Heart left ventricle (tissue), 13 donors: ENCODE measurements at regions not wholly inside any gene's neighbourhood (a gene's known extent, or its start where the extent isn't known, plus 50 kb on each side); places are given as distances from the start of the nearest gene placed in this dataset.

Source experiments
- POLR2A ChIP-seq, 2 donors: fragments of 450-650 bp; IDR thresholded peaks; one replicate each; pipeline ENCODE4 v1.6.1; 2017; ENCODE audit warnings: antibody characterized with exemption in 2 of 2, mild to moderate bottlenecking in 2 of 2, moderate library complexity in 2 of 2
- TF ChIP-seq, protein P1 (sequence below), 12 donors: fragments of 200-600 bp; sonication (generic) in 4 of 12; IDR thresholded peaks; one replicate each; pipeline versions ENCODE4 v1.5.0 to v1.8.0; 2018 to 2022; ENCODE audit warnings: antibody characterized with exemption in 12 of 12, mild to moderate bottlenecking in 5 of 12
- donor health status: ischemic (EF 13 %, LVEDD 7.1; RV severe dilation, severe dysfunction).
- donor health status: DM: no; HTN: yes; CAD: no.
- donor health status: DM: no; HTN: no; CAD: no.
- donor health status: ischemic (EF 25% LVEDD 6.9; RV normal size, moderate dysfunction).
- donor health status: ischemic (EF 25% LVEDD 5.7; RV mildly dilated, moderate dysfunction).
- donor health status: ischemic (EF 35%, LVEDD 5.7; RV mildly dilated, moderate dysfunction).
- donor health status: nonischemic (EF 11% LVEDD 7.7; RV severe dilation, severe dysfunction).
- donor health status: DM: yes; HTN: yes; CAD: no.
- donor health status: PGD.
- donor health status: ischemic (EF 29% LVEDD 5.4; RV normal size, mild dysfunction).
- donor health status: nonischemic (EF 23%, LVEDD 6.1; RV moderate dilation, normal function).

DNA sequence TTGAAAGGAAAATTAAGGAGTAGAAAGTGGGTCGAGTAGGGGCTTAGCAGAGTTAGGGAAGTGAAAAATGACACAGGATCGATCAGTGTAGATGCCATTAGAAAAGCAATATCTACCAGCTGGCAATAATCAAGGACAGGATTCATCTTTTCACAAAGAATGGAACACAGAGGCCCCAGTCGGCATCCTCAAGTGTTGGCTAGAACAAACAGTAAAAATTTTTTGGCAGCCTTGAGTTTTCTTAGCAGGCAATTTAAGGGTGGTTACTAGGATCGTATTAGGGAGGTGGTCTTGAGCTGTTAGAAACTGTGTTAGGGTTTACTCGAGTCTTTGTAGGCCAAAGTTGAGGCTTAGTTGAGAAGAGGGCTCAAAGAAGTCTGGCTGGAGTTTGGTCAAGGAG lies 658.8 kb upstream of the SGO1 start:
- TF ChIP-seq, protein P1, sequence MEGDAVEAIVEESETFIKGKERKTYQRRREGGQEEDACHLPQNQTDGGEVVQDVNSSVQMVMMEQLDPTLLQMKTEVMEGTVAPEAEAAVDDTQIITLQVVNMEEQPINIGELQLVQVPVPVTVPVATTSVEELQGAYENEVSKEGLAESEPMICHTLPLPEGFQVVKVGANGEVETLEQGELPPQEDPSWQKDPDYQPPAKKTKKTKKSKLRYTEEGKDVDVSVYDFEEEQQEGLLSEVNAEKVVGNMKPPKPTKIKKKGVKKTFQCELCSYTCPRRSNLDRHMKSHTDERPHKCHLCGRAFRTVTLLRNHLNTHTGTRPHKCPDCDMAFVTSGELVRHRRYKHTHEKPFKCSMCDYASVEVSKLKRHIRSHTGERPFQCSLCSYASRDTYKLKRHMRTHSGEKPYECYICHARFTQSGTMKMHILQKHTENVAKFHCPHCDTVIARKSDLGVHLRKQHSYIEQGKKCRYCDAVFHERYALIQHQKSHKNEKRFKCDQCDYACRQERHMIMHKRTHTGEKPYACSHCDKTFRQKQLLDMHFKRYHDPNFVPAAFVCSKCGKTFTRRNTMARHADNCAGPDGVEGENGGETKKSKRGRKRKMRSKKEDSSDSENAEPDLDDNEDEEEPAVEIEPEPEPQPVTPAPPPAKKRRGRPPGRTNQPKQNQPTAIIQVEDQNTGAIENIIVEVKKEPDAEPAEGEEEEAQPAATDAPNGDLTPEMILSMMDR (IDR thresholded peaks at IDR 0.05), result no peak
- TF ChIP-seq POLR2A (IDR thresholded peaks at IDR 0.05), result no peak
